HCT116 (cell line): ENCODE measurements at regions not wholly inside any gene's neighbourhood (a gene's known extent, or its start where the extent isn't known, plus 50 kb on each side); places are given as distances from the start of the nearest gene placed in this dataset.

Experiments used
- ATAC-seq: fragments of 200-7000 bp; cut with Tn5 transposase; 2 replicates; pipeline ENCODE4 v1.9.1; 2020; ENCODE audit warnings: mild to moderate bottlenecking, moderate library complexity
- BruUV-seq: library from RNA; stranded (reverse); fragments of 400-500 nt; replicated peaks from 2 replicates; lab custom pipeline; 2021; lab: Mats Ljungman, UMichigan
- CTCF ChIA-PET: fragments of 300-600 bp; sonication (Branson Sonifier 250); formaldehyde crosslinking; loops from one replicate; lab custom pipeline; 2021; ENCODE audit warnings: antibody characterized with exemption; lab: Charles Lee
- POLR2A ChIA-PET: fragments of 300-600, 350-600 bp; sonication (Branson Sonifier 250); formaldehyde crosslinking; loops from one replicate; lab custom pipeline; 2021; ENCODE audit warnings: antibody characterized with exemption; lab: Charles Lee
- RAD21 ChIA-PET, 2 experiments: fragments of 300-600 bp; sonication (Branson Sonifier 250); formaldehyde crosslinking; loops; one replicate each; lab custom pipeline; 2023; ENCODE audit warnings: low total read pairs in 2 of 2; ENCODE audit not compliant: uncharacterized antibody in 2 of 2, unreplicated experiment in 2 of 2, low non-redundant PET in 1 of 2; lab: Charles Lee
- DNase-seq: peaks from one replicate; pipeline ENCODE4 v3.0.0-alpha.2; 2010; ENCODE audit warnings: low read depth, low spot score
- H2AFZ ChIP-seq: fragments of 200-600 bp; shearing (Covaris generic), sonication (generic); 2 replicates; pipeline ENCODE4 v1.6.1; 2017; ENCODE audit warnings: low read depth, mixed run types, mixed read lengths, antibody characterized with exemption, low read length; ENCODE audit not compliant: poor library complexity, severe bottlenecking
- H3K27ac ChIP-seq: 2 replicates; pipeline ENCODE4 v1.5.1; 2012; ENCODE audit warnings: low read depth, low read length
- H3K27me3 ChIP-seq: fragments of 200-600 bp; sonication (generic); 2 replicates; pipeline ENCODE4 v1.6.1; 2016; ENCODE audit warnings: mixed run types, low read length, mixed read lengths; ENCODE audit not compliant: insufficient read depth
- H3K36me3 ChIP-seq, 2 experiments: fragments of 200-500 bp in 1 of 2; fragments of 200-600 bp in 1 of 2; sonication (Bioruptor generic) in 1 of 2; sonication (generic) in 1 of 2; 2 replicates each; pipeline versions ENCODE4 v1.5.1 to v1.6.1; 2014 to 2016; ENCODE audit warnings: low read length in 2 of 2, inconsistent platforms in 1 of 2, mixed read lengths in 1 of 2, mixed run types in 1 of 2; ENCODE audit not compliant: insufficient read depth in 2 of 2, control insufficient read depth in 1 of 2
- H3K4me1 ChIP-seq, 2 experiments: fragments of 200-600 bp in 1 of 2; sonication (generic) in 1 of 2; 2 replicates each; pipeline versions ENCODE4 v1.5.1 to v1.6.1; 2012 to 2017; ENCODE audit warnings: low read length in 2 of 2, inconsistent platforms in 1 of 2, mild to moderate bottlenecking in 1 of 2, mixed read lengths in 1 of 2, mixed run types in 1 of 2, moderate library complexity in 1 of 2; ENCODE audit not compliant: insufficient read depth in 2 of 2, control insufficient read depth in 1 of 2
- H3K4me2 ChIP-seq: fragments of 200-600 bp; sonication (generic); 2 replicates; pipeline ENCODE4 v1.6.1; 2017; ENCODE audit warnings: mixed run types, low read length, mixed read lengths
- H3K4me3 ChIP-seq, 2 experiments: fragments of 200-600 bp in 1 of 2; sonication (generic) in 1 of 2; replicated peaks in 1 of 2; 2 replicates each; pipeline ENCODE4 v1.5.1; 2011 to 2016; ENCODE audit warnings: low read length in 2 of 2, control low read depth in 1 of 2, low read depth in 1 of 2, mild to moderate bottlenecking in 1 of 2, mixed read lengths in 1 of 2, mixed run types in 1 of 2
- H3K79me2 ChIP-seq: fragments of 200-600 bp; sonication (generic); 2 replicates; pipeline ENCODE4 v1.6.1; 2017; ENCODE audit warnings: mild to moderate bottlenecking, mixed run types, low read length, moderate library complexity, mixed read lengths; ENCODE audit not compliant: insufficient read depth
- H3K9ac ChIP-seq: fragments of 200-600 bp; sonication (generic); 2 replicates; pipeline ENCODE4 v1.6.1; 2016; ENCODE audit warnings: low read length, mixed read lengths
- H3K9me2 ChIP-seq: fragments of 200-600 bp; sonication (generic), shearing (Covaris generic); 2 replicates; pipeline ENCODE4 v1.6.1; 2017; ENCODE audit warnings: mixed run types, mild to moderate bottlenecking, moderate library complexity; ENCODE audit not compliant: insufficient read depth
- H3K9me3 ChIP-seq, 2 experiments: fragments of 200-500 bp in 1 of 2; fragments of 200-600 bp in 1 of 2; sonication (Bioruptor generic) in 1 of 2; sonication (generic) in 1 of 2; 2 replicates each; pipeline ENCODE4 v1.6.1; 2014 to 2017; ENCODE audit warnings: low read length in 2 of 2, mixed read lengths in 2 of 2, inconsistent platforms in 1 of 2, low read depth in 1 of 2, mild to moderate bottlenecking in 1 of 2, mixed run types in 1 of 2, moderate library complexity in 1 of 2; ENCODE audit not compliant: control insufficient read depth in 1 of 2, insufficient read depth in 1 of 2
- H4K20me1 ChIP-seq: fragments of 200-600 bp; sonication (generic), shearing (Covaris generic); 2 replicates; pipeline ENCODE4 v1.6.1; 2017; ENCODE audit warnings: mixed run types, mild to moderate bottlenecking, moderate library complexity; ENCODE audit not compliant: insufficient read depth
- CBX3 ChIP-seq: IDR thresholded peaks from 2 replicates; pipeline ENCODE4 v1.6.1; 2012; ENCODE audit warnings: low read depth
- CEBPB ChIP-seq: IDR thresholded peaks from 2 replicates; pipeline ENCODE4 v1.6.1; 2012; ENCODE audit warnings: low read depth
- ELF1 ChIP-seq: IDR thresholded peaks from 2 replicates; pipeline ENCODE4 v1.6.1; 2012; ENCODE audit warnings: low read depth, borderline replicate concordance
- EZH2 ChIP-seq: fragments of 200-600 bp; sonication (generic); IDR thresholded peaks from 2 replicates; pipeline ENCODE4 v1.6.1; 2017; ENCODE audit warnings: antibody characterized with exemption, mixed run types
- EZH2phosphoT487 ChIP-seq: fragments of 200-600 bp; IDR thresholded peaks from 2 replicates; pipeline ENCODE4 v1.6.1; 2018; ENCODE audit warnings: antibody characterized with exemption, borderline replicate concordance
- JUND ChIP-seq: IDR thresholded peaks from 2 replicates; pipeline ENCODE4 v1.6.1; 2012
- POLR2AphosphoS5 ChIP-seq: IDR thresholded peaks from 2 replicates; pipeline ENCODE4 v1.6.1; 2011; ENCODE audit warnings: mild to moderate bottlenecking, low read depth, low read length, moderate library complexity
- SP1 ChIP-seq: IDR thresholded peaks from 2 replicates; pipeline ENCODE4 v1.6.1; 2012; ENCODE audit warnings: low read depth
- YY1 ChIP-seq: IDR thresholded peaks from 2 replicates; pipeline ENCODE4 v1.6.1; 2011; ENCODE audit warnings: low read length, low read depth, moderate library complexity, mild to moderate bottlenecking; ENCODE audit not compliant: insufficient replicate concordance; ENCODE audit errors: extremely low read depth
- ZFX ChIP-seq: fragments of 450-650 bp; IDR thresholded peaks from 2 replicates; pipeline ENCODE4 v1.6.1; 2017
- ZNF274 ChIP-seq: fragments of 200-500 bp; sonication (Bioruptor generic); IDR thresholded peaks from 2 replicates; pipeline ENCODE4 v1.6.1; 2014; ENCODE audit warnings: mild to moderate bottlenecking, low read depth, low read length, inconsistent platforms
- intact Hi-C: fragments of 100-400 bp; cut with micrococcal nuclease; formaldehyde crosslinking; loops from 2 replicates; pipeline ENCODE4 v1.10.0; 2022
- TF ChIP-seq, protein P1 (sequence below): IDR thresholded peaks from 2 replicates; pipeline ENCODE4 v1.6.1; 2012
- TF ChIP-seq, protein P2 (sequence below): IDR thresholded peaks from 2 replicates; pipeline ENCODE4 v1.6.1; 2011; ENCODE audit warnings: mild to moderate bottlenecking, low read length, moderate library complexity; ENCODE audit not compliant: insufficient replicate concordance; ENCODE audit errors: extremely low read depth
- TF ChIP-seq, protein P3 (sequence below): IDR thresholded peaks from 2 replicates; pipeline ENCODE4 v1.6.1; 2012; ENCODE audit warnings: low read depth

DNA sequence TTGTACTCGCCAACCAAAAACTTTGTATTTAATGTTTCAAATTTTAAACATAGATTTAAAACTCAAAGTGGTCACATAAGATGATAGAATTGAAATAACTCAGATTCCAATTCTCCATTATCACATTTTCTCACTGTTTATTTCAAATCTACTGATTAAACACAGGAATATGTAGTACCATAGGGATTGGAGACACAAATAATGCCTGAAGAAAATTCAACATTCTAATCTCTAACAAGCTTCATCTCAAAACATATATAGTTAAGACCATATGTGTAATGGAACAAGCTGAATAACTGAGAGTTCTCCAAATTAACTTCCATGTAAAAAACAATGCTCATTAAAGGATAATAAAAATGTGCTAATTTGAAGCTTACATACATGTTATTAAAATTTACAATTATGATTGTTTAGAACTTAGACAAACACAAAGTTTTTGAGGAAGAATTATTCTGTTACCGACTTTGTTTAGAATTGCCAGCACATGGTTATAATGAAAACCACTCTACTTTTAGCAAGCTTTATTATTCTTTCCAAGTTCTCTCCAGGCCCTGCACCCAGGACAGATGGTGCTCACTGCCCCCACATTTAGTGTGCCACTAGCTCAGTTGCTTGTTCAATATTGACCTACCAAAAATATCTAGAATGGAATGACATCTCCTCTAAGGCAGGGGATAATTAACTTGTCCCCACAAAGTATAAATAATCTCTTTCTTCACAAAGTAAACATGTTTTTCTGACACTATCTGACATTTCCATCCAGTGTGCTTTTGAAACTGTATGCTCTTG is 467.2 kb downstream of the TTLL7 start:
- H3K4me1 ChIP-seq = no peaks in the 10 kb centered on the region
- no peaks in the 10 kb centered on the region for H3K27me3 ChIP-seq
- ChIA-PET RAD21 (no interaction called here), CTCF (no interaction called here), POLR2A (no interaction called here)
- TF ChIP-seq JUND (no peak), YY1 (no peak), CEBPB (no peak), CBX3 (no peak), EZH2 (no peak)
- TF ChIP-seq, protein P1, sequence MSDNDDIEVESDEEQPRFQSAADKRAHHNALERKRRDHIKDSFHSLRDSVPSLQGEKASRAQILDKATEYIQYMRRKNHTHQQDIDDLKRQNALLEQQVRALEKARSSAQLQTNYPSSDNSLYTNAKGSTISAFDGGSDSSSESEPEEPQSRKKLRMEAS = no peak
- no peak for ATAC-seq
- H2AFZ ChIP-seq = no peak overlapping the region
- no peaks in the 10 kb centered on the region for H3K9me3 ChIP-seq
- intact Hi-C loops = no loop called here
- no peak overlapping the region for H3K4me2 ChIP-seq
- H3K9me2 ChIP-seq = no peaks in the 10 kb centered on the region
- no peaks in the 10 kb centered on the region for H4K20me1 ChIP-seq
- H3K27ac ChIP-seq = no peak overlapping the region
- no peak overlapping the region for H3K9ac ChIP-seq
- BruUV-seq = no TSS peak
- DNase-seq = no peak
- H3K36me3 ChIP-seq = no peaks in the 10 kb centered on the region
- no peak overlapping the region for H3K4me3 ChIP-seq
- H3K79me2 ChIP-seq = no peaks in the 10 kb centered on the region

DNA sequence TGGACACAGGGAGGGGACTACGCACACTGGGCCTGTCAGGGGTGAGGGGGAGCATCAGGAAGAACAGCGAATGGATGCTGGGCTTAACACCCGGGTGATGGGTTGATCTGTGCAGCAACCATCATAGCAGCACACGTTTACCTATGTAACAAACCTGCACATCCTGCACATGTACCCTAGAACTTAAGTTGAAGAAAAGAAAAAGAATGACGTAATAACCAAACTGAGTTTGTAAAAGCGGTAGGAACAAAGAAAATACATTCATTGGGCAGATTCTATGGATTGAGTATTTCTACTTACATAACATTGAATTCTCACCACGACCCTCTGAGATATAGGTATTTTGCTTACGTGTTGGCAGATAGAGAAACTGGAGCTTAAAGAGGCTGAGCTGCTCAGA is 468.4 kb downstream of the TTLL7 start:
- Histone ChIP-seq H3K36me3 (no peaks in the 10 kb centered on the region), H4K20me1 (no peaks in the 10 kb centered on the region), H3K4me2 (no peak overlapping the region), H3K27me3 (no peaks in the 10 kb centered on the region), H3K4me3 (no peak overlapping the region), H3K9me2 (no peaks in the 10 kb centered on the region), H3K79me2 (no peaks in the 10 kb centered on the region), H2AFZ (no peak overlapping the region), H3K4me1 (no peaks in the 10 kb centered on the region), H3K9me3 (no peaks in the 10 kb centered on the region), H3K9ac (no peak overlapping the region), H3K27ac (no peak overlapping the region)
- intact Hi-C loops = no loop called here
- RAD21 ChIA-PET = no interaction called here
- ATAC-seq (no peak), DNase-seq (no peak)
- CTCF ChIA-PET = no interaction called here
- POLR2A ChIA-PET = no interaction called here
- no TSS peak for BruUV-seq
- TF ChIP-seq CBX3 = no peak
- no peak for TF ChIP-seq EZH2phosphoT487
- TF ChIP-seq, protein P1 = no peak
- TF ChIP-seq, protein P2, sequence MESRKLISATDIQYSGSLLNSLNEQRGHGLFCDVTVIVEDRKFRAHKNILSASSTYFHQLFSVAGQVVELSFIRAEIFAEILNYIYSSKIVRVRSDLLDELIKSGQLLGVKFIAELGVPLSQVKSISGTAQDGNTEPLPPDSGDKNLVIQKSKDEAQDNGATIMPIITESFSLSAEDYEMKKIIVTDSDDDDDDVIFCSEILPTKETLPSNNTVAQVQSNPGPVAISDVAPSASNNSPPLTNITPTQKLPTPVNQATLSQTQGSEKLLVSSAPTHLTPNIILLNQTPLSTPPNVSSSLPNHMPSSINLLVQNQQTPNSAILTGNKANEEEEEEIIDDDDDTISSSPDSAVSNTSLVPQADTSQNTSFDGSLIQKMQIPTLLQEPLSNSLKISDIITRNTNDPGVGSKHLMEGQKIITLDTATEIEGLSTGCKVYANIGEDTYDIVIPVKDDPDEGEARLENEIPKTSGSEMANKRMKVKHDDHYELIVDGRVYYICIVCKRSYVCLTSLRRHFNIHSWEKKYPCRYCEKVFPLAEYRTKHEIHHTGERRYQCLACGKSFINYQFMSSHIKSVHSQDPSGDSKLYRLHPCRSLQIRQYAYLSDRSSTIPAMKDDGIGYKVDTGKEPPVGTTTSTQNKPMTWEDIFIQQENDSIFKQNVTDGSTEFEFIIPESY = no peak
- no peak for TF ChIP-seq ELF1
- TF ChIP-seq SP1 = no peak
- no peak for TF ChIP-seq POLR2AphosphoS5
- TF ChIP-seq CEBPB = no peak
- TF ChIP-seq, protein P3, sequence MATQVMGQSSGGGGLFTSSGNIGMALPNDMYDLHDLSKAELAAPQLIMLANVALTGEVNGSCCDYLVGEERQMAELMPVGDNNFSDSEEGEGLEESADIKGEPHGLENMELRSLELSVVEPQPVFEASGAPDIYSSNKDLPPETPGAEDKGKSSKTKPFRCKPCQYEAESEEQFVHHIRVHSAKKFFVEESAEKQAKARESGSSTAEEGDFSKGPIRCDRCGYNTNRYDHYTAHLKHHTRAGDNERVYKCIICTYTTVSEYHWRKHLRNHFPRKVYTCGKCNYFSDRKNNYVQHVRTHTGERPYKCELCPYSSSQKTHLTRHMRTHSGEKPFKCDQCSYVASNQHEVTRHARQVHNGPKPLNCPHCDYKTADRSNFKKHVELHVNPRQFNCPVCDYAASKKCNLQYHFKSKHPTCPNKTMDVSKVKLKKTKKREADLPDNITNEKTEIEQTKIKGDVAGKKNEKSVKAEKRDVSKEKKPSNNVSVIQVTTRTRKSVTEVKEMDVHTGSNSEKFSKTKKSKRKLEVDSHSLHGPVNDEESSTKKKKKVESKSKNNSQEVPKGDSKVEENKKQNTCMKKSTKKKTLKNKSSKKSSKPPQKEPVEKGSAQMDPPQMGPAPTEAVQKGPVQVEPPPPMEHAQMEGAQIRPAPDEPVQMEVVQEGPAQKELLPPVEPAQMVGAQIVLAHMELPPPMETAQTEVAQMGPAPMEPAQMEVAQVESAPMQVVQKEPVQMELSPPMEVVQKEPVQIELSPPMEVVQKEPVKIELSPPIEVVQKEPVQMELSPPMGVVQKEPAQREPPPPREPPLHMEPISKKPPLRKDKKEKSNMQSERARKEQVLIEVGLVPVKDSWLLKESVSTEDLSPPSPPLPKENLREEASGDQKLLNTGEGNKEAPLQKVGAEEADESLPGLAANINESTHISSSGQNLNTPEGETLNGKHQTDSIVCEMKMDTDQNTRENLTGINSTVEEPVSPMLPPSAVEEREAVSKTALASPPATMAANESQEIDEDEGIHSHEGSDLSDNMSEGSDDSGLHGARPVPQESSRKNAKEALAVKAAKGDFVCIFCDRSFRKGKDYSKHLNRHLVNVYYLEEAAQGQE = no peak
- no peak for TF ChIP-seq YY1
- TF ChIP-seq ZNF274 = no peak
- no peak for TF ChIP-seq ZFX
